HUES64 (cell line): ENCODE measurements at regions not wholly inside any gene's neighbourhood (a gene's known extent, or its start where the extent isn't known, plus 50 kb on each side); places are given as distances from the start of the nearest gene placed in this dataset.

Experiments used
- H3K27ac ChIP-seq: 2 replicates; pipeline ENCODE4 v1.7.0; 2013; ENCODE audit warnings: low read depth, low read length, inconsistent platforms
- H3K27me3 ChIP-seq: 2 replicates; pipeline ENCODE4 v1.6.1; 2013; ENCODE audit warnings: mild to moderate bottlenecking, low read length; ENCODE audit not compliant: insufficient read depth
- H3K36me3 ChIP-seq: 2 replicates; pipeline ENCODE4 v1.6.1; 2013; ENCODE audit warnings: mild to moderate bottlenecking, low read length; ENCODE audit not compliant: insufficient read depth
- H3K4me1 ChIP-seq: 2 replicates; pipeline ENCODE4 v1.6.1; 2013; ENCODE audit warnings: mild to moderate bottlenecking, low read length, moderate library complexity; ENCODE audit not compliant: insufficient read depth
- H3K4me3 ChIP-seq: 2 replicates; pipeline ENCODE4 v1.5.1; 2013; ENCODE audit warnings: mild to moderate bottlenecking, low read length, moderate library complexity
- H3K9ac ChIP-seq: 2 replicates; pipeline ENCODE4 v1.6.1; 2013; ENCODE audit warnings: mild to moderate bottlenecking, low read depth, low read length
- H3K9me3 ChIP-seq: 2 replicates; pipeline ENCODE4 v1.6.1; 2013; ENCODE audit warnings: low read depth, low read length; ENCODE audit not compliant: insufficient read depth
- WGBS: fragments of 150-250, 120-280 bp; methylation state at CpG from one replicate; pipeline ENCODE4 v1.1.7; 2013; ENCODE audit warnings: missing lambda C conversion rate; 5-methylcytosine and 5-hydroxymethylcytosine counted together

DNA sequence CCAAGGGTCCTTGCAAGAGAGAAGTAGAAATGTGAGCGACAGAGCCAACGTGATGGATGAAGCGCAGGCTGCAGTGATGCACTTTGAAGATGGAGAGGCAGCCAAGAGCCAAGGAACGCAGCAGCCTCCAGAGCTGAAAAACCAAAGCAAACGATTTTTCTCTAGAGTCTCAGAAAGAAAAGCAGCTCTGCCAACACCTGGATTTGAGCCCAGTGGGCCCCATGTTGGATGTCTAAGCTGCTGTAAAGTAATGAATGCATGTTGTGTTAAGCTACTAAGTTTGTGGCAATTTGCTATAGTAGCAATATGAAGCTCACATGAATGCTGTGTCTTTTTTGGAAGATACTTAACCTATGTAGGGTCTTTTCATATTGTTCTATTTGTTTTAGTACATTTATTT is 894.3 kb downstream of the EFNB2 start:
- H3K36me3 ChIP-seq = no peaks in the 10 kb centered on the region
- H3K27ac ChIP-seq = no peak overlapping the region
- no peaks in the 10 kb centered on the region for H3K4me1 ChIP-seq
- H3K27me3 ChIP-seq = no peaks in the 10 kb centered on the region
- no peak overlapping the region for H3K9ac ChIP-seq
- no peaks in the 10 kb centered on the region for H3K9me3 ChIP-seq
- no peak overlapping the region for H3K4me3 ChIP-seq
- 77% methylated on average over 5 of the region's 5 CpGs for WGBS

DNA sequence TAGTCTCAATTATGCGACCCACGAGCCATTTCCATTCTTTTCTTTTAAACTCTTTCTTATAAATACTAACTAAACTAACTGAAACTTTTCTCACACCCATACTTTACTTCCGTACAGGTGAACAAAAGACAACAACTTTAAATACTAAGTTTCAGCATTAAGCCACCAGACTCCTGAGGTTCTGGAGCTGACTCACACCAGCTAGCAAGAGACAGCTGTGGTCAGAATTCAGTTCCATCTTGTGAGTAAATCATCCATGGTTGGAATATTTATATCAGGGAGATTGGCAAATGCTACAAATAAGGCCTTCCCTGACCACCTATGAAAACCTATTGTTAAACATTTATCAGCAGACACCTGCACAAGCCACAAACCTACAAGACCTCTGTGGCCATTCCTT is 897.0 kb downstream of the EFNB2 start:
- H3K27ac ChIP-seq = no peak overlapping the region

DNA sequence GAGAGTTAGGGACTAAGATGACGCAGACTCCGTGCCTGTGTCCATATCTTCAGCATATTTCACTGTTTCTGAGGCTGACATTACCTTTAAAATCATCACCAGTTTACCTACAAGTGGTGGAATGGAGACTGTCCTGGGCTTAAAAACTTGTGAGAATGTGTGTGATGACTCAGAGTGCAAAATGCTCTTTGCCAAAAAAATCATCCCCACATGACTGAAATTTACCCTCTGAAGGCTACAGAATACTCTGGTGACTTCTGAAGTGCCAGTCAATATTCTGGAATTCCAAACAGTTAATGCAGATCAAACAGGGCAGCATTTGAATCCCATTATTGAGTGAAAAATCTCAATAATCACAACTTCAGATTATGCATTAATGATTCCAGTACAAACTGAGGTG is 901.4 kb downstream of the EFNB2 start:
- Histone ChIP-seq H3K27ac (no peak overlapping the region), H3K9ac (no peak overlapping the region), H3K9me3 (no peaks in the 10 kb centered on the region), H3K27me3 (no peaks in the 10 kb centered on the region), H3K4me1 (no peaks in the 10 kb centered on the region), H3K36me3 (no peaks in the 10 kb centered on the region), H3K4me3 (no peak overlapping the region)
- WGBS = 95% methylated on average over 2 of the region's 2 CpGs

More for the DNA sequence above, 897.0 kb downstream of the EFNB2 start:
- H3K9ac ChIP-seq = no peak overlapping the region
- WGBS = 94% methylated on average over 3 of the region's 3 CpGs
- no peak overlapping the region for H3K4me3 ChIP-seq
- H3K36me3 ChIP-seq = no peaks in the 10 kb centered on the region
- H3K27me3 ChIP-seq = no peaks in the 10 kb centered on the region
- H3K9me3 ChIP-seq = no peaks in the 10 kb centered on the region
- H3K4me1 ChIP-seq = no peaks in the 10 kb centered on the region

DNA sequence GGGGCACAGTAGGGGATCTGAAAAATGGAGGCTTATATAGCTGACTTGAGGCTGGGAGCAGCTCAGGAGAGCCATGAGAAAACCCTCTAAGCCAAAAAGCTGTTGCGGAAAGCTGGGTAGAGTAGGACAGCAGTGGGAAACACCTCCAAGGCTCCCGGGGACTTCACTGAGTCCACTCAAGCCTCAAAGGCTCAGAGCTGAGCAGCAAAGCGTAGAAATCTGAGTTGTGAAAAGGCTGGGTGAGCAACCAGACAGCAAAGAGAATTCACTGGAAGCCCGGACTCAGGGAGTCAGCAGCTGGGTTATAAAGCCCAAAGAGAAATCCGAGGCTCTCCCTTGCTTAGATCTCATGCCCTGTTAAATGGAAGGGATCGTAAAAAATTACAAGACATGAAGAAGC is 905.0 kb downstream of the EFNB2 start:
- H3K4me3 ChIP-seq = no peak overlapping the region
- 94% methylated on average over 5 of the region's 6 CpGs for WGBS
- H3K9ac ChIP-seq = no peak overlapping the region
- no peak overlapping the region for H3K27ac ChIP-seq
- no peaks in the 10 kb centered on the region for H3K36me3 ChIP-seq
- H3K4me1 ChIP-seq = 0 out of 2 replicates have a peak, but pooled peaks cover 5% of the 10 kb centered on the region
- H3K27me3 ChIP-seq = no peaks in the 10 kb centered on the region
- H3K9me3 ChIP-seq = no peaks in the 10 kb centered on the region

DNA sequence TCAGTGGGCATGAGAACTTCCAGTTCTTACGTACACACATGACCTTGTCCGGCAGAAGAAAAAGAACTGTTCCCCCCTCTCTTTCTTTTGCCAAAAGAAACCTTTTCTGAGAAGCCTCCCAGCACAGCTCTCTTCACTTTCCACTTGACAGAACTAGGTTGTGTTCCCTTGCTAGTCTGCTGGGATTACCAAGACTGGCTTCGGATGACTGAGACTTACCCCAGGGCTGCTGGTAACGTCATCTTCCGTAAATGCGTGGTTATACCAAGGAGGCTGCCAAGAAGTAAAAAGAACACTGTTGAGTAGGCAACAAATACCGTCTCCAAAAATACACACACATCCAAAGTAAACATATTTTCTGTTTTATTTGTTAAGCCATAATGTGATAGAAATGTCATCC is 908.2 kb downstream of the EFNB2 start:
- Histone ChIP-seq H3K4me3 (no peak overlapping the region), H3K27me3 (no peaks in the 10 kb centered on the region)

DNA sequence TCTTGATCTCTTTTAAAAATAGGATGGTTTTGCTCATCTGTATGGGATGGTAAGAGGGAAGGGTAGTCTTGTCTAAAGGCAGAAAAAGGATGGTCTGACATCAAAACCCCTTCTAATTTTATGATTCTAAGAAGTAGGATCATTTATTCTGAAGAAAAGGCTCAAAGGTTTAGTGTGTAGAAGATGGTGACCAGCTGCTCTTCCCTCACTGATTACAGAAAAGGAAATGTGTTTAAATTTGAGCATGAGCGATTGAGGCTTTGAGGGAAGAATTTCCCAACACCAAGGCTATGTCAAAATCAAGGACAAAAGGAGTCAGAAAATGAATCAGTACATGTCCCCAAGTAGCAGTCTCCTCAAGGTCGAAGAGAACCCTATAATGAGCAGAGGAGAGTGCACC is 909.8 kb downstream of the EFNB2 start:
- Histone ChIP-seq H3K27ac (no peak overlapping the region), H3K4me3 (no peak overlapping the region), H3K9me3 (no peaks in the 10 kb centered on the region), H3K27me3 (no peaks in the 10 kb centered on the region), H3K9ac (no peak overlapping the region), H3K36me3 (no peaks in the 10 kb centered on the region), H3K4me1 (peaks cover 12% of the 10 kb centered on the region; the same call in 1 of the 2 replicates)
- 69% methylated on average over 2 of the region's 2 CpGs for WGBS

More for the DNA sequence above, 908.2 kb downstream of the EFNB2 start:
- 93% methylated on average over 6 of the region's 7 CpGs for WGBS
- H3K27ac ChIP-seq = no peak overlapping the region
- no peak overlapping the region for H3K9ac ChIP-seq
- H3K4me1 ChIP-seq = peaks cover 6% of the 10 kb centered on the region; the same call in 1 of the 2 replicates
- no peaks in the 10 kb centered on the region for H3K9me3 ChIP-seq
- no peaks in the 10 kb centered on the region for H3K36me3 ChIP-seq

DNA sequence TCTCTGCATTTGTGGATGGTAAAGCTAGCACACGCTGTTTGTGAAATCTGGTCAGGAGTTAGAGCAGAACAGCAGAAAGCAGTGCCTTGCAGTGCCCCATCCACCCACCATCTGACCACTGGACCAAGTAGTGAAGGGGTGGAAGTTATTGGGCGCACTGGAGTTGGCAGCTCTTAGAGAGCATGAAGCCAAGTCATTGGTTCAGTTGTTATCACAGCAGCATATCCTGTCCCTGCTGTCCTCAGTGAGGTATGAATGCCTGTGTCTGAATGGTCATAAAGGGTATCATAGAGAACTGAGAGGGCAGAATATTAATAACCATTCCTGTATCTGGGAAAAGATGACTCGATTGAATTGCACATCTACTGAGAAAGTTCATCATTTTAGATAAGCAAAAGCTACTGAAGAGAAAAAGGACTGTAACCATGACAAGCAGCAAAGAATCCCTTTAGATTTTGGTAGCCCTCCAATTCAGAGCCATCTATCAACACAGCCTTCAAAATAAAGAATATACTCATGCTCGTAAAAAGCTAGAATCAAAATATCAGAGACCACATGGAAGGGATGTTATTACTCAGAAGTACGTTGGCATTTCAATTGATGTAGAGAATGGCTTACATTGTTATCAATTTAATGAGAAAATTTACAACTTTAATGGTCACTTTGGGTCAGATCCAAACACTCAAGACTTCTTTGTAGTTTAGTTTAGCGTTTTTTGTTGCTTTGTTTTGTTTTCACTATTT is 919.0 kb downstream of the EFNB2 start:
- Histone ChIP-seq H3K9ac (no peak overlapping the region), H3K36me3 (no peaks in the 10 kb centered on the region), H3K4me1 (peaks cover 13% of the 10 kb centered on the region), H3K9me3 (no peaks in the 10 kb centered on the region), H3K27me3 (no peaks in the 10 kb centered on the region), H3K27ac (no peak overlapping the region), H3K4me3 (no peak overlapping the region)
- 87% methylated on average over 6 of the region's 6 CpGs for WGBS

DNA sequence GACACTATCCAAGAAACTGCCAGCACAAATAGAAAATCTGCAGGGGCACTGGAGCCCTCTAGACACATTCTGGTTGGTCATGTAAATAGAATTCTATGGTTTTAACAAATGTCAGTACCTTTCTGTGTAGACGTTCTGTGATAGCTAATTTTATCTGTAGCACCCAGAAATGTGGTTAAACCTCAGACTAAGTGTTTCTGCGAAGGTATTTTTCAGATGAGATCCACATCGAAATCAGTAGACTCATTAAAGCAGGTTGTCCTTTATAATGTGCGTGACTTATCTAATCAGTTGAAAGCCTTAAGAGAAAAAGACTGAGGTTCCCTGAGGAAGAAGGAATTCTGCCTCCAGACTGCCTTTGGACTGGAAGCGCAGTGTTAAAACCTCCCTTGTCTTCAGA is 922.9 kb downstream of the EFNB2 start:
- no peak overlapping the region for H3K4me3 ChIP-seq
- WGBS = 94% methylated on average over 5 of the region's 5 CpGs
- H3K27ac ChIP-seq = no peak overlapping the region
- H3K4me1 ChIP-seq = peaks cover 32% of the 10 kb centered on the region
- H3K27me3 ChIP-seq = no peaks in the 10 kb centered on the region
- H3K9ac ChIP-seq = no peak overlapping the region
- H3K36me3 ChIP-seq = no peaks in the 10 kb centered on the region
- H3K9me3 ChIP-seq = no peaks in the 10 kb centered on the region

DNA sequence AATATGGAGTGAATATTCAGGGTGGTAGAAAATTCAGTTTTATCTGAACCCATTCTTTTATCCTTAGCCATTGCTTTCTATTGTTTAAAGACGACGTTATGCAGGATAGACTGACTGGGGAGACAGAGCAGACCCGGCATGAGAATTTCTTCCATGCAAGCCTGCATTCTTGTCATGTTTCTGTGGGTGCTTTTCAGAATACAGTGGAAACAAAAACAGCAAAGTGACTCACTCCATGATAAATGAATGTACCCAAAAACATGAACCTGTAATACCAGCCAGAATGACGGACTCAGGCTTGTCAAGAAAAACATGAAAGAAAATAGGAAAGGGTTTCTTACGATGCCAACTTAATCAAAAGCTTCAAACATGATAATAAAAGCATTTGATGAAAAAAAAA is 924.0 kb downstream of the EFNB2 start:
- no peak overlapping the region for H3K9ac ChIP-seq
- H3K27ac ChIP-seq = no peak overlapping the region
- 51% methylated on average over 5 of the region's 5 CpGs for WGBS
- H3K36me3 ChIP-seq = no peaks in the 10 kb centered on the region
- peaks cover 32% of the 10 kb centered on the region for H3K4me1 ChIP-seq
- H3K27me3 ChIP-seq = no peaks in the 10 kb centered on the region
- H3K9me3 ChIP-seq = no peaks in the 10 kb centered on the region
- no peak overlapping the region for H3K4me3 ChIP-seq

DNA sequence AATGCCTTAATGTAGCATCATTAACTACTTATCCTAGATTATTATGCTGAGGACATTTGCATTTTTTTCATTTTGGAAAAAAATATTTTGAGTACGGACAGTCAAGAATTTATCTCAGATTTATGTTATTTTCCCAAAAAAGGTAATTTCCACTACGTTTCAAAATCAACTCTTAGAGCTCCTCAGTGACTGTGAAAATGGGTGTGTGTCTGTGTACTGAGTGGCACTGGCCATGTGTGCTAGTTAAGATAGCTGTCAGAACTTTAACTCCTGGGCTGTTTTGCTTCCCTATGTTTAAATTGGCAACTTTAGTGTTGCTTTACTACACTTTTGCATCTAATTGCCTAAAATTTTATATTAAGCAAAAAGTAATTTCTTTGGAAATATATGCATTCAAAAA is 927.4 kb downstream of the EFNB2 start:
- Histone ChIP-seq H3K4me3 (no peak overlapping the region), H3K9ac (no peak overlapping the region), H3K36me3 (no peaks in the 10 kb centered on the region), H3K27me3 (no peaks in the 10 kb centered on the region), H3K4me1 (peaks cover 32% of the 10 kb centered on the region), H3K27ac (no peak overlapping the region), H3K9me3 (no peaks in the 10 kb centered on the region)
- WGBS = no CpG with 5 or more reads among the region's 2 CpGs

DNA sequence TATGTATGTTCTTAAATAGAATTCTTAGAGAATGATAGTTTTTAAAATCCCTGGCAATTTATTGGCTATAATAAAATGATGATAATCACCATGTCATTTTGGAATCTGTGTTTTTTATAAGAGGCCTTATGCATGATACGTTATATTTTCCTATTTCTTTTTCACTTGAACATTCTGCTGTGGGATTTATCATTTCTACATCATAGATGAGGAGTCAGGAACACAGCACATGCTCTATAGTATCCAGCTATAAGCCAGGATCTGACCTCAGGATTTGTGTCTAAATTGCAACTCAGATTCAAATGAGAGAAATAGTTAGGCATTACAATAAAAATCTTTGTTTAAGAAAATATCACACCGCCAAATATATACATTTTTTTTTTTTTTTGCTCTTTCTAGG is 928.0 kb downstream of the EFNB2 start:
- Histone ChIP-seq H3K27me3 (no peaks in the 10 kb centered on the region), H3K4me1 (peaks cover 27% of the 10 kb centered on the region), H3K27ac (no peak overlapping the region), H3K36me3 (no peaks in the 10 kb centered on the region), H3K9ac (no peak overlapping the region), H3K9me3 (no peaks in the 10 kb centered on the region), H3K4me3 (no peak overlapping the region)
- WGBS = no CpG with 5 or more reads among the region's 2 CpGs

DNA sequence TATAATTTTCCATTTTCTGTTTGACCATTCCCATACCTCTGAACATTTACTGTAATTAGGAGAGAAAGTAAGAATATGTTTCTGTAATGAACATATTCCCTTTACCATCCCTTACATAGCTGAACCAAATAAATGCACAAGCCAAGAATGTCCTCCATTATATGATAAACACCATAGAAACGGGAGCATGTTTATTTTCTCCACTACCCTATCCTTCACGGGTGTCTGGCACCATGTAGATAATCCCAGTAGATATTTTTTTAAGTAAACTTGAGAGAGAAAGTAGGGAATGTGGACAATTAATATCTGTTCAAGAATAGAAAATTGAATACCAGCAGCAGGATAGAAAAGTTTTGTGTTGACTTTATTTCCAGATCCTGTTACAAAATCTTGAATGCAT is 928.4 kb downstream of the EFNB2 start:
- Histone ChIP-seq H3K27ac (no peak overlapping the region), H3K27me3 (no peaks in the 10 kb centered on the region), H3K9me3 (no peaks in the 10 kb centered on the region), H3K36me3 (no peaks in the 10 kb centered on the region), H3K4me1 (peaks cover 24% of the 10 kb centered on the region), H3K9ac (no peak overlapping the region), H3K4me3 (no peak overlapping the region)
- 94% methylated on average over 2 of the region's 2 CpGs for WGBS
